ENCODE measurements at regions not wholly inside any gene's neighbourhood (a gene's known extent, or its start where the extent isn't known, plus 50 kb on each side); places are given as distances from the start of the nearest gene placed in this dataset.

GRCh38 chr14:32027255-32027939 is 49.7 kb upstream of the ARHGAP5 start:
- no peak for DNase-seq

Measured in T-helper 2 cell (primary cell).